Ovary (tissue), 3 donors: ENCODE measurements at regions not wholly inside any gene's neighbourhood (a gene's known extent, or its start where the extent isn't known, plus 50 kb on each side); places are given as distances from the start of the nearest gene placed in this dataset.

ENCODE experiments used
- EP300 ChIP-seq: sonication (generic); formaldehyde crosslinking; IDR thresholded peaks from one replicate; pipeline ENCODE4 v1.6.1; 2017; ENCODE audit warnings: antibody characterized with exemption
- TF ChIP-seq, protein P1 (sequence below), 3 donors: fragments of 450-650 bp in 2 of 3; fragments of 200-600 bp in 1 of 3; IDR thresholded peaks; one replicate each; pipeline versions ENCODE4 v1.5.1 to v1.8.0; 2016 to 2022; ENCODE audit warnings: antibody characterized with exemption in 3 of 3, mild to moderate bottlenecking in 1 of 3
- donor health status: DM: no; HTN: no; CAD: no.

DNA sequence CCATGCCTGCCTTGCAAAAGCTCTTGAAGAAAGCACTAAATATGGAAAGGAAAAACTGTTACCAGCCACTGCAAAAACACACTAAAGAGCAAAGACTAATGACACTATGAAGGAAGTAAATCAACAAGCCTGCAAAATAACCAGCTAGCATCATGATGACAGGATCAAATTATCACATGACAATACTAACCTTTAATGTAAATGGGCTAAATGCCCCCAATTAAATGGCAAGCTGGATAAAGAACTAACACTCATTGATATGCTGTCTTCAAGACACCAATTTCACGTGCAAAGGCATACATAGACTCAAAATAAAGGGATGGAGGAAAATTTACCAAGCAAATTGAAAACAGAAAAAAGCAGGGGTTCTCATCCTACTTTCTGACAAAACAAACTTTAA is 231.8 kb upstream of the RGMB start:
- TF ChIP-seq, protein P1, sequence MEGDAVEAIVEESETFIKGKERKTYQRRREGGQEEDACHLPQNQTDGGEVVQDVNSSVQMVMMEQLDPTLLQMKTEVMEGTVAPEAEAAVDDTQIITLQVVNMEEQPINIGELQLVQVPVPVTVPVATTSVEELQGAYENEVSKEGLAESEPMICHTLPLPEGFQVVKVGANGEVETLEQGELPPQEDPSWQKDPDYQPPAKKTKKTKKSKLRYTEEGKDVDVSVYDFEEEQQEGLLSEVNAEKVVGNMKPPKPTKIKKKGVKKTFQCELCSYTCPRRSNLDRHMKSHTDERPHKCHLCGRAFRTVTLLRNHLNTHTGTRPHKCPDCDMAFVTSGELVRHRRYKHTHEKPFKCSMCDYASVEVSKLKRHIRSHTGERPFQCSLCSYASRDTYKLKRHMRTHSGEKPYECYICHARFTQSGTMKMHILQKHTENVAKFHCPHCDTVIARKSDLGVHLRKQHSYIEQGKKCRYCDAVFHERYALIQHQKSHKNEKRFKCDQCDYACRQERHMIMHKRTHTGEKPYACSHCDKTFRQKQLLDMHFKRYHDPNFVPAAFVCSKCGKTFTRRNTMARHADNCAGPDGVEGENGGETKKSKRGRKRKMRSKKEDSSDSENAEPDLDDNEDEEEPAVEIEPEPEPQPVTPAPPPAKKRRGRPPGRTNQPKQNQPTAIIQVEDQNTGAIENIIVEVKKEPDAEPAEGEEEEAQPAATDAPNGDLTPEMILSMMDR (IDR thresholded peaks at IDR 0.05) = no peak
- TF ChIP-seq EP300 = no peak
